Renal cortical epithelial cell (primary cell): ENCODE measurements at regions not wholly inside any gene's neighbourhood (a gene's known extent, or its start where the extent isn't known, plus 50 kb on each side); places are given as distances from the start of the nearest gene placed in this dataset.

Experiments
- DNase-seq: peaks from one replicate; pipeline ENCODE4 v3.0.0-alpha.2; 2011; ENCODE audit warnings: low read depth

DNA sequence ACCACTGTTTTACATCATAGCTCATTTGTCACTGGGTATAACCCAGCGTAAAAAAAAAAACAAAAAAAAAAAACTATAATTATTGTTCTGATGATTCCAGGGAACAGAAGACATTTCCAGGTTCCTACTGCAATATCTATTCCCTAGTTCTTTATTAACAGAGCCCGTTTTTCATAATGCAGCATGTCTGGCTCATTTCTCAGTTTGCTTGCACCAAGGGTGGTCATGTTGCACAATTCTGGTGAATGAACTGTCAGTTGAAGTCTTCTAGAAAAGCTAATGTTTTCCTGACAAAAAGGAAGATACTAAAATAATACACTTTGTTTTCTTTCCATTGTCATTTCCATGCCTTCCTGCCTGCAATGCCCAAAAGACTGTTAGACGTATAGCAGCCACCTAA is 180.1 kb downstream of the RDH14 start:
- peak; percentile 48 for DNase-seq

DNA sequence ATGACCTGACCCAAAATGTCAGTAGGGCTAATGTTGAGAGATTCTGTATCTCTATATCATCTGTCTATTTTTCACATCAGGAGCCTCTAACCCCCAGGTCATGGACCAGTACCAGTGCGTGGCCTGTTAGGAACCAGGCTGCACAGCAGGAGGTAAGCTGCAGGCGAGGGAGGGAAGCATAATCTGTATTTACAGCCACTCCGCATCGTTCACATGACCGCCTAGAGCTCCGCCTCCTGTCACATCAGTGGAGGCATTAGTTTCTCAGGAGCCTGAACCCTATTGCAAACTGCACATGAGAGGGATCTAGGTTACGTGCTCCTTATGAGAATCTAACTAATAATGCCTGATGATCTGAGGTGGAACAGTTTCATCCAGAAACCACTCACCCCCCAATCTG is 180.6 kb downstream of the RDH14 start:
- DNase-seq = no peak

DNA sequence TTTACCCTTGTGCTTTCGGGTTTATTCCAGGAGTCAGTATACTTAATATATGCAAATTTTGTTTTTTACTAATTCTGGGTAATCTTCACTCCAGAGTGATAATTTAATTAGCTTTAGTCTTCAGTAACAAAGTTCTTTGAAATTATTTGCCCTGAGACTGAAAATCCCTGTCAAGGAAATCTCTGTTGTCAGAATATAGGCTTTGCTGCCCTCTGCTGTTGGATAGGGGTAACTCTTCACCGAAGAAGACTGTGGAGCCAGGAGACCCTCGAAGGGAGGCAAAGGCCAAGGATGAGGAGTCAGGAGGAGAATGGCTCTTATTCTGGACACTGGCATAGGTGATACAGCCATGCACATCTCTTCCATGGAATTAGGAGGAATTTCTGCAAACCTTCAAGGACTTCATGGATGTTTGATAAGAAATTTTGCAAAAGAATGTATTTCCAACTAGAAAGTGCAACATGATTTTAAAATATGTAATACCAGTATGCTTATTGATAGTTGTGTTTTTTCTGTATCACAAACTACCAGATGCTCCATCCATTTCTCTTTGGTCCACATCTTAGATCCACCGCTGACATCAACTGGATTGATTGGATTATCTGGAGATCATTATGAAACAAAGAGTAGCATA is 182.3 kb downstream of the RDH14 start:
- DNase-seq = peak; percentile 29

DNA sequence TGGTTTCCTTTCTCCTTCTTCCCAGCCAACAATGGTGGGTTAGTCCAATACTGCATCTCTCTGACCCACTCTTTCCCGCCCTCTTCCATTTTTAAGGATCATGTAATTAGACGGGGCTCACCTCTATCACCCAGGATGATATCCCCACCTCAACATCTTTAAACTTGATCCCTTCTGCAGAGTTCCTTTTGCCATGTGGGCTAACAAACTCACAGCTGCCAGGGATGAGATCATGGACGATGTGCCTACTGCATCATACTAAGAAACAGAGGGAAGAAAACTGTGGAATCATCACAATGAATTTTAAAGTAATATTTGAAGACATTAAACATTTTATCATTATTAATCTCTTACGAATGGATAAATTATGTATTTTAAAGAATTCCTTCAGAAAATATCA is 183.5 kb downstream of the RDH14 start:
- DNase-seq = no peak

DNA sequence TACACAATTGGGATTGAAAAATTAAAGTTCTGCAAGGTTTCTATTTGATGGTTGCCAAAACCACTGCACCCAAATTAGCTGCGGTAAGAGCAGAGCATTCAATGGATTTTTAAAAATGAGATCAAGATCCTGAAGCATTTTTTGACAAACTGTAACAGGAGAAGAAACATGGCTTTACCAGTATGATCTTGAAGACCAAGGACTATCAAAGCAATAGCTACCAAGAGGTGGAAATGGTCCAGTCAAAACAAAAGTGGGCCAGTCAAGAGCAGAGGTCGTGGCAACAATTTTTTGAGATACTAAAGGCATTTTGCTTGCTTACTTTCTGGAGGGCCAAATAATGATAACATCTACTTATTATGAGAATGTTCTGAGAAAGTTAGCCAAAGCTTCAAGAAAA is 186.8 kb downstream of the RDH14 start:
- no peak for DNase-seq

DNA sequence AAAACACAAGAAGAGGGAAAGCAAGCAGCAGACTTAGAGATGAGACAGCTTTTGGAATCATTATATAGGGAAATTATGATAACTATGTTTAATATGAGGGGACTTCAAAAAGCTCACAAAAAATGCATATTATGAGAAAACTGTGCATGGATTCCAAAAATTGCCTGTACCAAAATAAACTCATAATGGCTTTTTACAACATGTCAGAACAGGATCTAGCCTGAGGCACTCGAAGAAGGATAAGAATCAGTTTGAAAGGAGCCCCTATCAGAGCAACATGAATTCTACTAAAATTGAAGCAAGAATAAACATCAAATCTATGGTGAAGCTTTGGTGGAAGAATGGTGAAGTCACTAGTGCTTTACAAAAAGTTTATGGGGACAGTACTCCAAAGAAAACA is 187.4 kb downstream of the RDH14 start:
- no peak for DNase-seq

DNA sequence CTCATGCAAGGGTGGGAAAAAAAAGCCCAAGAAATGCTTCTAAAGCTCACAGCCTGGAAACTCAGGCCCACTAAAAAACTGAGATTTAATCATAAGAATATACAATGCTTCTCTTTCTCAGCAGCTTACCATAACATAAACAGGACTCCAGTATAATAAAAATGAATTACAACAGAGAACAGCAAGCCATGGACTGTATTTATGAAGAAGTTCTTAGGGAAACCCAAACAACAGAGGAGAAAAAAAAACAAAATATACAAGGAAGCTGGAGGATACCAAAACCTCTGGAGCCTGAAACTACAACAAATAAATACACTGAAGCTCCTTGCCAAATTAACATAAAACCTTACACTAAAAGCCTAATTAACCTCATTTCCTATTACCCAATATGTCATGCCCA is 187.8 kb downstream of the RDH14 start:
- DNase-seq = no peak

DNA sequence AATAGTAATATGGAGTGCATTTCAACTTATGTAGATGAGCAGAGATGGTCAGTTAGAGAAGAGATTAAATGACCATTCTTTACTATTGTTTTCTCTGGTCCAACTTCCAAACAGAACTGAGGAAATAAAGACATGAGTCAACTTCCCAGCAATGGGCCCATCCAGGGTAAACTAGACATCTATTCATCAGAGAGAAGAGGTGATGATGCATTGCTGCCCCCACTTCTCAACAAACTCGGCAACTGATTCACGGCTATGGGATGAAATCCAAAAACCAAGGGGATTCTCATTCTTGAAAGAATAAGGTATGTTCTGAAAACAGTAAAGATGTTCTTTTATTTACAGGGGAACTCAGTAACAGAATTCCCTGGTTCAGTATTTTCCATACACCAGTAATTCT is 190.7 kb downstream of the RDH14 start:
- DNase-seq = no peak

DNA sequence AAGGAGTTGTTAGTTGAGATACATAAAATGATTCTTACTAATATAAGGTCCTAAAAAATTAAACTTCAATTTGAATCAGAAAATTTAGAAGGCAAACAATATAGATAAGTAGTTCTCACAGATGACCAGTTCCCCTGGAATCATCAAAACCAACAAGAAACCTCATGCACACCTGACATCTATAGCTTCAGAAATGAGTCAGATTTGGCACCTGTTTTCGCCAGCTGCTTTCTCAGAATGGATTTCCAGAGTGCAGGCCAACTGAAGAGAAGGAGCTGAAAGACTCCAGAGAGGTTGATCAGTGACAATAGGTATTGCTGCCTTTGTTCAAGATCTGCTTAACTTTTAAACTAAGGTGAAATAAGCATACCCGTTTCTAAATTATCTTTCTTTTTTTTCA is 192.4 kb downstream of the RDH14 start:
- no peak for DNase-seq

DNA sequence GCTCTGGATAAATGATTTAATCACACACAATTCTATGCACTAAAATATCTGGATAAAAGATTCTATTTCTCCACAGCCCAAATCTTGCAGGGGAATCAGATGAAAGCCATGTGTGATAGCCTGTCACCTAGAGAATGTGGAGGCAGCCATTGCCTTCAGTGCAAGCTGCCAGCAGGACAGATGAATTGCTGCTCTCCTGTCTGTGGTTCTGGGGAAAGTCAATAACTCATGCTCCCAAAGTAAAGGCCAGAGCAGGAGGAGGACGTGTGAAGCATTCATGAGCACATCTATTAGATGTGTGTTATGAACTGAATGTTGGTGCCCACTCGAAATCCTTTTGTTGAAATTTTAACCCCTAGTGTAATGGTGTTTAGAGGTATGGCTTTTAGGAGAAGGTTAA is 195.1 kb downstream of the RDH14 start:
- DNase-seq = no peak

DNA sequence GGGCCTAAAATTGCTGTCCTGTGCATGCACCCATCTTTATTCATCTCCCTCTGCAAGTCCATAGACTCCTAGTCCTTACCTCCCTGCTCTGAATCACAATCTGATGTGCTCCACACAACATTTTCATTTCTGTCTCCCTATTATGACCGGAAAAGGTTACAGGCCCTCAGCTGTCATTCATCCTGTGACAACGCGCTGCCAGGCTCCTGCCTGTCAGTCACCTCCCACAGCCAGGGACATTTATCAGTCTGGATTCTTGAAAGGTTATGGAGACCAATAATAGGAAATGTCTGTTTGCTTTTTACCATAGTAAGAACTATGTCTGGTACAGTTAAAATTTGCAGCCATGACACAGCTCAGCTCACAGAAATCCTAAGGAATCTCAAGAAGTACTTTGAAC is 197.1 kb downstream of the RDH14 start:
- DNase-seq = no peak

DNA sequence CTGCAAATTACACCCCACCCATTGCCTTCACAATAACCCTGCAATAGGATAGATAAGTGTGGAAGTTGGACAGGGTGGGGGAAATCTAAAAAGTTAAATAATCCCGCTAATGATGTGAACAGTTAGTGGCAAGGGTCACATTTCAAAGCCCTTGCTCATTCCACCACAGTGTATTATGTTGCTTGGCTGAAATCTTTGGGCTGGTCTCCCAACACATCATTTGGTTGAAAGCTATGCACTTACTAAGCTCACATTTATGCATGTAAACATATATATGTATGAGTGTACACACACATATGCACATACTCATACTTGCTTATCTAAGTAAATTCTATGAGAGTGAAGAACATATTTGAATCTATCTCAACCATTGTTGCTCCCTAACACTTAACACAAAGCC is 197.8 kb downstream of the RDH14 start:
- DNase-seq = peak; percentile 13

DNA sequence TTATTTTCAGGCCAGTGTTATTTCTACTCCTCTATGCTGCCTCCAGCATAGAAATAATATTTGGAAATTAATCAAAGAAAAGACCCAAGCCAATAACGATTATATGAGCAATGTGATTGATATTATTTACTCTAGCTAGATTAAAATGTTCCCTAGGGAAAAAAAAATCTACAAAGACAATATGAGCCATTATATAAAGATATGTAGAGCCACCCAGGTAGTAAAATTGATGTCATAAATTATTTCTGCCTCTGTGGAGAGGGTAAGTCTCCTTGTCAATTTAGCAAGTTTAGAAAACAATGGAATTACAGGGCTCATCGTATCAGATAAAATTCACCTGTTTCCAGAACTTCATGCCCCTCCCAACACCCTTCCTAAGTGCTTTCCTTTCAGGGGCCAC is 202.9 kb downstream of the RDH14 start:
- no peak for DNase-seq

DNA sequence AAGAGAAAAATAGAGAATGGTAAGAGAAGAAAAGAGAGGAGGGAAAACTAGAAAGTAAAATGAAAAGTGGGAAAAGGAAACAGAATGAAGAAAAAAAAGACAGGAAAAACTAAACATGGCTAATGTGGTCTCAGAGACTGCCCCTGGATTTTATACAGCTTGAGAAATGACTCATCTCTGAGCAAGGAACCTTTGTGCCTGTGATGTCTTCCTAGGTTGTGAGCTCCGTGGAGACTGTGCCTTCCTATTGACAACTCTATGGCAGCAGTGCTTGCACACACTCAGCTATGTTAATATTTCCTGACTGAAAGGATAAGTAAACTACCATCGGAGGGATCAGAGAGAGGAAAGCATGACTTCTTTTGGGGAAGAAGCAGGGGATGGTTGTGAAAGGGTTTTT is 203.8 kb downstream of the RDH14 start:
- DNase-seq = peak; percentile 52

DNA sequence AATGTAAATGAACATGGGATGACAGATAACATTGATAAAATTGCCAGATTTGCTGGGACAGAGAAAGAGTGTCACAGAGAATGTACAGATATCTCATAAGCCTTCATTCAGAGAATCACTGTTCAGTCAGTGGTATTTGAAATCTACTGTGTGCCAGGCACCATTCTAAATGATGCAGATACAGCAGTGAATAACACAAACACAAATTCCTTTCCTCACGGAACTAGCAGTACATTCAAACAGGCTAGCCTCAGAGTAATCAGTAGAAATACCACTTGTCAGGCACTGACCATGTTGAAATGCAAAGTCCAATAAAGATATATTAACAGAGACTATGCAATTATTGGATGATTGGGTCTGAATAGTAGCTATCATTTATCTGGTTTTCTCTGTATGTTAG is 211.0 kb downstream of the RDH14 start:
- no peak for DNase-seq

DNA sequence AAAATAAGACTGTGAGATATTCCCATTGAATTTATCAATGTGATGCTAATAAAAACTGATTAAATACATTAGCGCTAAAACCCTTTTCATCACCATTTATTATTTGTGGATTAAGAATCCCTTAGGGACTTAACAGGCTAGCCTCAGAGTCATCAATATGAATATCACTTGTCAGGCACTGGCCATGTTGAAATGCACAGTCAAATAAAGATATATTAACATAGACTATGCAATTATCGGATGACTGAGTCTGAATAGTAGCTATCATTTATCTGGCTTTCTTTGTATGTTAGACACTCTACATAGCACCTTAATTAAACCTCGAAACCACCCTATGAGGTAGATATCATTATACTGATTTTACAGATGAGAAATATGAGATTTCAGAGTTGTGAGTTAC is 213.6 kb downstream of the RDH14 start:
- DNase-seq = no peak

DNA sequence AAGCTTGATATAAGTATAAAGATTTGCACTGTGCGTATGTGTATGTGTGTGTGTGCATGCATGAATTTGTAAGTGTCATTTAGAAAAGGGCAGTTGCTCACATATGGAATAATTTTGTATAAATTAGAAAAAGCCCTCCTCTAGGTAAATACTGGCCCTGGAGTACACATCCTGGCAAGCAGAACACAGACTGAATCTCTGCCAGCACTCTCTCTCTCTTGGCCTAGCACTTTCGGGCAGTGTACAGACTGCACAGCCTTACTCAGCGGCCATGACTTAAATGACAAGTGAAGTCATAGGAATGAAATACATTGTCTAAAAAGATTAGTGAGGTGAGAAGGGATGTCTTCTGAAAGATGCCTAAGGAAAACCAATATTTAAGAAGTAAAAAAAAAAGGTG is 214.1 kb downstream of the RDH14 start:
- DNase-seq = no peak

DNA sequence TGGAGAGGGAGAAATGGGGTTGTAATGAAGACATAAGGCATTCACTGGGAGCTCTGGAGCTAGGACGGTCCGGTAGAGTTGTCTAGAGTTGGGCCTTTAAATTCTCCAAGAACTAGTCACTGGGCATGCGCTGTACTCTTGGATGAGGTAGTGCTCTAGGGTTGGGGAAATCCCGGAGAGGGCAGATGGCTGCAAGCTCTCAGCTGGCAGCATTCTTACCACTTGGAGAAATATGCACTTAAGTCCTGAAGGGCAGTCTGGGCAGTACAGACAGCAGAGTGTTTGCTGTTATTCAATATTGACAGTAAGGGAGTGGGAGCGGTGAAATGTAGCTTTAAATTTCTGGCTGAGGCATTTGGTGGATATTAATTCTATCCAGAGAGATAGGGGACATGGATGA is 214.6 kb downstream of the RDH14 start:
- DNase-seq = peak; percentile 57

DNA sequence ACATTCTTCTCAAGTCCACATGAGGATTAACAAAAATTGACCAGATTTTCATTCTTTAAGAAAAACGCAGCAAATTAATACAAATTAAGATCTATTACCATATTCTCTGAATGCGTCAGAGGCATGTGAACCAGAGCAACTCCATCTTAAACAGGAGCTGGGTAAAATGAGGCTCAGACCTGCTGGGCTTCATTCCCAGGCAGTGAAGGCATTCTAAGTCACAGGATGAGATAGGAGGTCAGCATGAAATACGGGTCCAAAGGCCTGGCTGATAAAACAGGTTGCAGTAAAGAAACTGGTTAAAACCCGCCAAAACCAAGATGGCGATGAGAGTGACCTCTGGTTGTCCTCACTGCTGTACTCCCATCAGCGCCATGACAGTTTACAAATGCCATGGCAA is 217.6 kb downstream of the RDH14 start:
- DNase-seq = no peak

DNA sequence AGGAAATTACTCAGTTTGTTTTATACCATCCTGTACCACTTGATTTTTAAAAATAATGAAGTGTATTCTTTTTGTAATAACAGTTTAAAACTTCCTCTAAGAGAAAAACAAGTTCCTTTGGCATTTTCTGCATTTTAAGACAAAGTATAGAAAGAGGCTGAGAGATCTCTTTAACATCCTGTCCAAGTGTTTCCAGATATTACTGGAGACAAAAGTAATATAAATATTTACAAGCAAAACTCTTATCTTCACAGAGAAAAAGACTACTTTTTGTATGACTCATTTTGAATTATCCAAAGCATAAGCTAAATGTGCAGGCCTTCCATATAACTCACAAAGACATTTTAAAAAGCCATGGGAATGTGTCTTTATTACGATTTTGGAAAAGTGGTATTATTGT is 221.1 kb downstream of the RDH14 start:
- DNase-seq = no peak

DNA sequence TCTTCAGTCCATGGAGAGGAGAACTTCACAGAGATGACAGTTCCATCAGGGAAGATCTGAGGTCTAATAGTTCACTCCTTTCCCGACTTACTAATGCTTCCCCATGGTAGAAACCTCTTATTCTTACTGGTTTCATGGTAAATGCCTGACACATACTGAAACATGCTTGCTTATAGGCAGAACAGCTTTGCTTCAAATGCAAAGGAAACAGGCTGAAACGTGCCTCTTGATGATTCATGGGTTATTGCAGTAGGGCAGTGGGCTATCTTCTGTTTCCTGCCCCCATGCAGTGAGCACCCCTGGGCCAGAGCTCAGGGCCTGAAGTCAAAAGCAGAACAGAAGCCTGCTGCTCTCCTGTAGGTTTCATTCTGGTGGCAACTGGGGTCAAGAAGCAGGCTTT is 223.5 kb downstream of the RDH14 start:
- DNase-seq = no peak

DNA sequence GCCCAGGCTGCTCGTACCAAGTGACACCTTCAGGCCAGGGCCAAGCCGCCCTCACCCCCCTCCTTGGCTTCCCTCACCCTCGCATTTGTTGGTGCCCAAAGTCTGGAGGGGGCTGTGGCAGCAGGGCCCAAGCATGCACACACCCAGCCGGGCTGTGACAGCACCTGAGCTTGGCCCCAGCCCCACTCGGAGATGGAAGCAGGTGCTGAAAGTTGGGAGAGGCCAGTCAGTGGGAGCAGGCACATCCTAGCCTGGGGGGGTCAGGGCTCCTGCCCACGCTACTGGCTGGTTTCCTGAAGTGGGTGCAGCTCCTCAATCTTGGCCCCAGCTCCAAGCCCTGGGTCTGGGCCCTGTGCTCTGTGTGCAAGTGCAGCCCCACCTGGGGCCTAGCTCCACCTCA is 228.0 kb downstream of the RDH14 start:
- DNase-seq = no peak

DNA sequence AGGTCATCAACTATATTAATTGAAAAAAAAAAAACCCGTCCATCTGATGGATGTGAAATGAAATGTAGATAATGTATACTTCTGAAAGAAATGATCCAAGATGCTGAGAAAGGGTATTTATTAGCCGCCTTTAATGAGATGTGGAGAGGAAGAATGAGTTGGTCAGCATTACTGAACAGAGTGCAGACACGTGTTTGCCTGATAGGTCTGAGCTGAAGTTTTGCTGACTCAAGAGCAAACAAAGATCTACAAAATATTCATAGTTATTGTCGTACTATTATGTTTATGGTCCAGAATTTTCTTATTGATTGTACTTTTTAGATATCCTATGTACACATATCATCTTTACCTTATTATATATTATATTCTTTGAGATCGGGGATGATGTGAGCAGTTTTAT is 235.3 kb downstream of the RDH14 start:
- no peak for DNase-seq

DNA sequence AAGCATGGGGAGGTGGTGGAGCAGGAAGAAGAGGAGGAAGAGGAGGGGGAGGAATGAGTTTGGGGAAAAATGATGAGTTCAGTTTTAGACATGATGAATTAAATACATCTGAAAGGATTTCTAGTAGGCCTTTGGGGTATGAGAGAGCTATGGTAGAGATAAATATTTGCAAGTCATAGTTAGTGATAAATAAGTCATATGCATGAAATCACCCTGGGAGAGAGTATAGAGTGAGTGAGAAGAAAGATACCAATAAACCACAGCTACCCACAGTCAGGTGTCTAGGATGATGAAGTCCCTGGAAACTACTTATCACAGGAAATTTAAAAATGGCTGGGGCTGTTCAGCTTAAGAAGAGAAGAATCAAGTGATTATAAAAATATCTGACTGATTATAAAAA is 240.5 kb downstream of the RDH14 start:
- DNase-seq = no peak

DNA sequence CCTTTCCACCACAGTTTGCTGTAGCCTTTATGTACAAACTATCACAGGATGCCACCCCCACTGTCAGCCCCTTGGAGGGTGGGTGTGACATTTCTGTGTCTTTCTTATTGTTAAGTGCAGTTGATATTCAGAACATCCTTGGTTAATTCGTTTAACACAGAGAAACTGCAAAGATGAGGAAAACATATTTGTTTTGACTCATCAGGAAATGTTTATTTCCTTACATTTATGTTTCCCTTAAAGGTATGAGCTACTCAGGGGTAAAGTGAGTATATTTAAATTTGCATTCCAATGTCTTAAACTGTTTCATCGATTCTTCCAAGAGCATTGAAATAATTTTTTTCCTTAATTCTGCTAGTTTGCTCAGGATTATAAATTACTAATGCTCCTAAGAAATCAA is 243.4 kb downstream of the RDH14 start:
- DNase-seq = no peak
